GM19099 (cell line): ENCODE measurements at regions not wholly inside any gene's neighbourhood (a gene's known extent, or its start where the extent isn't known, plus 50 kb on each side); places are given as distances from the start of the nearest gene placed in this dataset.

Source experiments
- POLR2A ChIP-seq: IDR thresholded peaks from 3 replicates; pipeline ENCODE4 v1.6.1; 2011; ENCODE audit warnings: low read depth; ENCODE audit not compliant: insufficient read length; ENCODE audit errors: extremely low read depth

- TF ChIP-seq POLR2A = no peak
Measured at GRCh38 chr6:144617708-144618107, 332.6 kb downstream of the UTRN start.

GRCh38 chr6:144619966-144620365, 334.8 kb downstream of the UTRN start:
- TF ChIP-seq POLR2A = no peak

GRCh38 chr6:144621332-144621731, 336.2 kb downstream of the UTRN start:
- TF ChIP-seq POLR2A = no peak

- no peak for TF ChIP-seq POLR2A
Measured at GRCh38 chr6:144624246-144624645, 339.1 kb downstream of the UTRN start.

- TF ChIP-seq POLR2A = no peak
Measured at GRCh38 chr6:144624716-144625115, 339.6 kb downstream of the UTRN start.

- TF ChIP-seq POLR2A = no peak
Measured at GRCh38 chr6:144630857-144631256, 345.7 kb downstream of the UTRN start.

- TF ChIP-seq POLR2A = no peak
Measured at GRCh38 chr6:144632266-144632665, 347.1 kb downstream of the UTRN start.

- no peak for TF ChIP-seq POLR2A
Measured at GRCh38 chr6:144633886-144634285, 348.8 kb downstream of the UTRN start.

GRCh38 chr6:144634371-144634770, 349.2 kb downstream of the UTRN start:
- TF ChIP-seq POLR2A = no peak

- no peak for TF ChIP-seq POLR2A
Measured at GRCh38 chr6:144635051-144635450, 349.9 kb downstream of the UTRN start.

- TF ChIP-seq POLR2A = no peak
Measured at GRCh38 chr6:144637541-144637940, 352.4 kb downstream of the UTRN start.

- TF ChIP-seq POLR2A = no peak
Measured at GRCh38 chr6:144639654-144640053, 354.5 kb downstream of the UTRN start.

- TF ChIP-seq POLR2A = no peak
Measured at GRCh38 chr6:144641286-144641685, 356.2 kb downstream of the UTRN start.

GRCh38 chr6:144644776-144645175, 359.6 kb downstream of the UTRN start:
- TF ChIP-seq POLR2A = no peak

- no peak for TF ChIP-seq POLR2A
Measured at GRCh38 chr6:144646093-144647056, 361.2 kb downstream of the UTRN start.

- no peak for TF ChIP-seq POLR2A
Measured at GRCh38 chr6:144647406-144647964, 362.4 kb downstream of the UTRN start.

GRCh38 chr6:144647971-144648651, 363.0 kb downstream of the UTRN start:
- TF ChIP-seq POLR2A = no peak

- TF ChIP-seq POLR2A = no peak
Measured at GRCh38 chr6:144649085-144649484, 363.9 kb downstream of the UTRN start.
